WTC11 (cell line): ENCODE measurements at regions not wholly inside any gene's neighbourhood (a gene's known extent, or its start where the extent isn't known, plus 50 kb on each side); places are given as distances from the start of the nearest gene placed in this dataset.

Experiments used
- ATAC-seq: fragments of 200-7000 bp; cut with Tn5 transposase; 2 replicates; pipeline ENCODE4 v1.10.0; 2021; ENCODE audit warnings: mild to moderate bottlenecking, moderate library complexity
- CTCF ChIA-PET: fragments of 300-600 bp; sonication (Branson Sonifier 250); formaldehyde crosslinking; loops from one replicate; lab custom pipeline; 2021; ENCODE audit warnings: antibody characterized with exemption; lab: Charles Lee
- POLR2A ChIA-PET: fragments of 350-600 bp; sonication (Branson Sonifier 250); formaldehyde crosslinking; loops from one replicate; lab custom pipeline; 2021; ENCODE audit warnings: antibody characterized with exemption; lab: Charles Lee
- DNase-seq: peaks from one replicate; pipeline ENCODE4 v3.0.0; 2021; ENCODE audit warnings: low spot score
- H3K27ac Mint-ChIP-seq: 2 replicates; pipeline ENCODE4 v1.8.0; 2021; ENCODE audit warnings: mixed read lengths
- H3K27me3 Mint-ChIP-seq: 2 replicates; pipeline ENCODE4 v1.8.0; 2021; ENCODE audit warnings: low read depth, mild to moderate bottlenecking, moderate library complexity, mixed read lengths
- H3K36me3 Mint-ChIP-seq: 2 replicates; pipeline ENCODE4 v1.8.0; 2021; ENCODE audit warnings: mixed read lengths
- H3K4me1 Mint-ChIP-seq: 2 replicates; pipeline ENCODE4 v1.8.0; 2022; ENCODE audit warnings: mixed read lengths
- H3K4me3 Mint-ChIP-seq: 2 replicates; pipeline ENCODE4 v1.8.0; 2021; ENCODE audit warnings: mild to moderate bottlenecking, moderate library complexity, mixed read lengths
- H3K9me3 Mint-ChIP-seq: 2 replicates; pipeline ENCODE4 v1.8.0; 2021; ENCODE audit warnings: mixed read lengths
- AFF4 ChIP-seq: sonication (generic); formaldehyde crosslinking; IDR thresholded peaks from 2 replicates; pipeline ENCODE4 v1.8.1; 2023; ENCODE audit warnings: mild to moderate bottlenecking, missing genetic modification reagents, borderline replicate concordance
- ATF2 ChIP-seq: sonication (generic); formaldehyde crosslinking; IDR thresholded peaks from 2 replicates; pipeline ENCODE4 v1.8.1; 2022; ENCODE audit warnings: low read depth, missing genetic modification reagents, borderline replicate concordance
- E2F4 ChIP-seq: sonication (generic); formaldehyde crosslinking; IDR thresholded peaks from 2 replicates; pipeline ENCODE4 v1.8.1; 2022; ENCODE audit warnings: low read depth, mild to moderate bottlenecking, moderate library complexity, missing genetic modification reagents, borderline replicate concordance
- ERG ChIP-seq: fragments of 250-450 bp; sonication (Bioruptor Pico); IDR thresholded peaks from 2 replicates; pipeline ENCODE4 v1.8.0; 2021; ENCODE audit warnings: mild to moderate bottlenecking
- FOXJ3 ChIP-seq: sonication (generic); formaldehyde crosslinking; IDR thresholded peaks from 2 replicates; pipeline ENCODE4 v1.9.0; 2021; ENCODE audit warnings: missing genetic modification reagents, mild to moderate bottlenecking, borderline replicate concordance
- FOXP1 ChIP-seq: sonication (generic); formaldehyde crosslinking; IDR thresholded peaks from 2 replicates; pipeline ENCODE4 v1.8.0; 2022; ENCODE audit warnings: missing genetic modification reagents, mild to moderate bottlenecking, moderate library complexity, borderline replicate concordance
- HMGA2 ChIP-seq: fragments of 250-450 bp; sonication (Bioruptor Pico); IDR thresholded peaks from 2 replicates; pipeline ENCODE4 v1.4.0; 2021; ENCODE audit warnings: mild to moderate bottlenecking, moderate library complexity
- MAX ChIP-seq: sonication (generic); formaldehyde crosslinking; IDR thresholded peaks from 2 replicates; pipeline ENCODE4 v1.8.0; 2022; ENCODE audit warnings: mild to moderate bottlenecking, missing genetic modification reagents
- NFYB ChIP-seq: sonication (generic); formaldehyde crosslinking; conservative IDR thresholded peaks from 2 replicates; pipeline ENCODE4 v1.8.0; 2022; ENCODE audit warnings: low read depth, missing genetic modification reagents
- NR1H2 ChIP-seq: sonication (generic); formaldehyde crosslinking; IDR thresholded peaks from 2 replicates; pipeline ENCODE4 v1.9.0; 2021; ENCODE audit warnings: mild to moderate bottlenecking, moderate library complexity, missing genetic modification reagents
- PRDM15 ChIP-seq: sonication (generic); formaldehyde crosslinking; IDR thresholded peaks from 2 replicates; pipeline ENCODE4 v1.8.0; 2022; ENCODE audit warnings: missing genetic modification reagents
- SMAD3 ChIP-seq: sonication (generic); formaldehyde crosslinking; IDR thresholded peaks from 2 replicates; pipeline ENCODE4 v1.8.0; 2022; ENCODE audit warnings: missing genetic modification reagents, mild to moderate bottlenecking, borderline replicate concordance

GRCh38 chr20:53708129-53708968, 114.7 kb upstream of the ZNF217 start:
- Mint-ChIP-seq H3K27me3 (no peaks in the 10 kb centered on the region), H3K36me3 (no peaks in the 10 kb centered on the region), H3K4me1 (peaks cover 43% of the 10 kb centered on the region), H3K4me3 (no peak overlapping the region), H3K9me3 (no peaks in the 10 kb centered on the region), H3K27ac (peak overlapping the region; percentile 61; the same call in 1 of the 2 replicates)
- ChIA-PET POLR2A (no interaction called here), CTCF (interaction anchor here (1.4 kb wide), 1 partner anchor 206 kb away, joined by 4 read pairs; no protein-coding TSS in a partner anchor)
- DNase-seq (no peak), ATAC-seq (no peak)
- TF ChIP-seq ERG (CRISPR knock-in tag) (no peak), HMGA2 (CRISPR knock-in tag) (no peak)

- DNase-seq = no peak
- TF ChIP-seq FOXP1 (CRISPR knock-in tag) (no peak), ATF2 (CRISPR knock-in tag) (no peak)
- TF ChIP-seq, all 79 proteins: peak for 0
- H3K36me3 Mint-ChIP-seq = no peaks in the 10 kb centered on the region
- H3K9me3 Mint-ChIP-seq = no peaks in the 10 kb centered on the region
- ChIA-PET POLR2A (no interaction called here), CTCF (interaction anchor here (0.6 kb wide), 2 partner anchors 65 to 195 kb away, joined by 3 to 4 read pairs; no protein-coding TSS in a partner anchor)
- no peak overlapping the region for H3K4me3 Mint-ChIP-seq
- H3K27ac Mint-ChIP-seq = peak overlapping the region; percentile 61
- peaks cover 36% of the 10 kb centered on the region for H3K4me1 Mint-ChIP-seq
- no peak for ATAC-seq
- H3K27me3 Mint-ChIP-seq = no peaks in the 10 kb centered on the region
Observed at GRCh38 chr20:53707371-53708055, 113.9 kb upstream of the ZNF217 start.

- ATAC-seq = no peak
- H3K4me1 Mint-ChIP-seq = peaks cover 29% of the 10 kb centered on the region
- no peaks in the 10 kb centered on the region for H3K36me3 Mint-ChIP-seq
- H3K9me3 Mint-ChIP-seq = no peaks in the 10 kb centered on the region
- peak overlapping the region; percentile 95 for H3K27ac Mint-ChIP-seq
- H3K27me3 Mint-ChIP-seq = no peaks in the 10 kb centered on the region
- no peak for DNase-seq
- H3K4me3 Mint-ChIP-seq = no peak overlapping the region
- POLR2A ChIA-PET = no interaction called here
- CTCF ChIA-PET = interaction anchor here (0.6 kb wide), 1 partner anchor 196 kb away, joined by 4 read pairs; no protein-coding TSS in a partner anchor
- no peak for TF ChIP-seq ATF2 (CRISPR knock-in tag)
- no peak for TF ChIP-seq MAX (CRISPR knock-in tag)
- no peak for TF ChIP-seq AFF4
- TF ChIP-seq E2F4 (CRISPR knock-in tag) = no peak
- TF ChIP-seq PRDM15 (CRISPR knock-in tag) = no peak
- no peak for TF ChIP-seq FOXJ3 (CRISPR knock-in tag)
- TF ChIP-seq SMAD3 (CRISPR knock-in tag) = no peak
- no peak for TF ChIP-seq NR1H2 (CRISPR knock-in tag)
- no peak for TF ChIP-seq NFYB (CRISPR knock-in tag)
Observed at GRCh38 chr20:53706466-53707370, 113.1 kb upstream of the ZNF217 start.
